ENCODE measurements at regions not wholly inside any gene's neighbourhood (a gene's known extent, or its start where the extent isn't known, plus 50 kb on each side); places are given as distances from the start of the nearest gene placed in this dataset.

DNA sequence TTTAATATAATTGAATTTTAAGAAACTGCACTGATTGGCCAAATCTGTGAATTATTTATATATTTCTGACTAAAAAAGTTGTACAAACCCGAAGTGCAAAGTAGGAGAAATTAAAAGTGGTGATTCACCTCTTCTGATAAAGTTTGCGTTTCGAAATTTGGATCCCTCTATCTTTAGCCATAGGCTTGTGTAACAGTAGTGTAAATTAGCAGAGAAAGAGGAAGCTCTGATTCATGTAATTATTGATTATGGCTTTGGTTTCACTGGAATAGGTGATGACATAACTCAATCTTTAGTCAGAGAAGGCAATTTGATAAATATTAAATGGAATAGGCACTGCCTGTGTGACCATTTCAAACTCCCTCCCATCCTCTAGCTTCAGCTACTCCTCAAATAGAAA lies 717.8 kb upstream of the PCDH7 start:
- no peaks in the 10 kb centered on the region for H3K4me1 ChIP-seq (ENCODE audit: control insufficient read depth, extremely low read depth, insufficient read depth, low read length)
- no peak overlapping the region for H3K9ac ChIP-seq (replicated peaks; ENCODE audit: extremely low read depth, insufficient read depth, low read length)
- ChIA-PET POLR2A (no interaction called here), CTCF (no interaction called here)
- FAIRE-seq (no peak), DNase-seq (ENCODE audit: low read depth, low spot score) (no peak)
- no peaks in the 10 kb centered on the region for H4K20me1 ChIP-seq (replicated peaks; ENCODE audit: control insufficient read depth, extremely low read depth, insufficient read depth, low read length)
- H3K36me3 ChIP-seq (ENCODE audit: control insufficient read depth in 2 of 2, extremely low read depth in 1 of 2, insufficient read depth in 2 of 2, low read length in 2 of 2) = no peaks in the 10 kb centered on the region
- TF ChIP-seq GATA2 (IDR thresholded peaks at IDR 0.05; ENCODE audit: insufficient read depth, insufficient read length, low read depth, low read length) = no peak
- H3K9me1 ChIP-seq (replicated peaks; ENCODE audit: control insufficient read depth, extremely low read depth, insufficient read depth, low read length) = no peaks in the 10 kb centered on the region
- no peaks in the 10 kb centered on the region for H3K27me3 ChIP-seq (ENCODE audit: control insufficient read depth in 2 of 2, insufficient read depth in 2 of 2, low read length in 2 of 2)
- BruUV-seq (replicated peaks) = no TSS peak
- H3K79me2 ChIP-seq (ENCODE audit: control insufficient read depth, insufficient read depth, low read length) = no peaks in the 10 kb centered on the region
- intact Hi-C loops (cut with micrococcal nuclease) = no loop called here
- no peak overlapping the region for H3K4me2 ChIP-seq (ENCODE audit: insufficient read depth, low read length)
- H2AFZ ChIP-seq (ENCODE audit: low read depth, low read length) = no peak overlapping the region
- dilution Hi-C loops (cut with MboI; ENCODE audit: extremely low pct_ligation_motif_present, low sequenced_read_pairs) = no loop called here
- no peak overlapping the region for H3K27ac ChIP-seq (ENCODE audit: insufficient read depth, low read depth, low read length)
- H3K9me3 ChIP-seq (replicated peaks; ENCODE audit: control insufficient read depth, insufficient read depth, low read length) = no peaks in the 10 kb centered on the region
- H3K4me3 ChIP-seq (replicated peaks in 1 of 3; ENCODE audit: insufficient read depth in 1 of 3, low read depth in 1 of 3, low read length in 3 of 3) = no peak overlapping the region

- Histone ChIP-seq H2AFZ (ENCODE audit: low read depth, low read length) (no peak overlapping the region), H3K27ac (ENCODE audit: insufficient read depth, low read depth, low read length) (no peak overlapping the region), H3K4me2 (ENCODE audit: insufficient read depth, low read length) (no peak overlapping the region), H3K4me1 (ENCODE audit: control insufficient read depth, extremely low read depth, insufficient read depth, low read length) (no peaks in the 10 kb centered on the region), H3K36me3 (ENCODE audit: control insufficient read depth in 2 of 2, extremely low read depth in 1 of 2, insufficient read depth in 2 of 2, low read length in 2 of 2) (no peaks in the 10 kb centered on the region), H4K20me1 (replicated peaks; ENCODE audit: control insufficient read depth, extremely low read depth, insufficient read depth, low read length) (no peaks in the 10 kb centered on the region), H3K79me2 (ENCODE audit: control insufficient read depth, insufficient read depth, low read length) (no peaks in the 10 kb centered on the region), H3K9ac (replicated peaks; ENCODE audit: extremely low read depth, insufficient read depth, low read length) (no peak overlapping the region), H3K9me3 (replicated peaks; ENCODE audit: control insufficient read depth, insufficient read depth, low read length) (no peaks in the 10 kb centered on the region), H3K4me3 (replicated peaks in 1 of 3; ENCODE audit: insufficient read depth in 1 of 3, low read depth in 1 of 3, low read length in 3 of 3) (no peak overlapping the region), H3K9me1 (replicated peaks; ENCODE audit: control insufficient read depth, extremely low read depth, insufficient read depth, low read length) (no peaks in the 10 kb centered on the region), H3K27me3 (ENCODE audit: control insufficient read depth in 2 of 2, insufficient read depth in 2 of 2, low read length in 2 of 2) (no peaks in the 10 kb centered on the region)
- DNase-seq (ENCODE audit: low read depth, low spot score) (no peak), FAIRE-seq (no peak)
- intact Hi-C loops (cut with micrococcal nuclease) (no loop called here), dilution Hi-C loops (cut with MboI; ENCODE audit: extremely low pct_ligation_motif_present, low sequenced_read_pairs) (no loop called here)
- BruUV-seq (replicated peaks) = no TSS peak
- ChIA-PET POLR2A (no interaction called here), CTCF (no interaction called here)
- TF ChIP-seq MYC (IDR thresholded peaks at IDR 0.05; ENCODE audit: low read depth, low read length) = no peak
- TF ChIP-seq JUN (IDR thresholded peaks at IDR 0.05; ENCODE audit: borderline replicate concordance, insufficient read depth, insufficient read length, low read depth) = no peak
- no peak for TF ChIP-seq POLR2A (IDR thresholded peaks at IDR 0.05; ENCODE audit: low read depth, low read length)
- TF ChIP-seq EZH2 (IDR thresholded peaks at IDR 0.05; ENCODE audit: borderline replicate concordance, low read depth, low read length, severe bottlenecking) = no peak
- TF ChIP-seq GATA2 (IDR thresholded peaks at IDR 0.05; ENCODE audit: insufficient read depth, insufficient read length, low read depth, low read length) = no peak
- TF ChIP-seq POLR2AphosphoS5 (IDR thresholded peaks at IDR 0.05; ENCODE audit: insufficient read depth, low read depth, low read length) = no peak
- TF ChIP-seq, protein P1, sequence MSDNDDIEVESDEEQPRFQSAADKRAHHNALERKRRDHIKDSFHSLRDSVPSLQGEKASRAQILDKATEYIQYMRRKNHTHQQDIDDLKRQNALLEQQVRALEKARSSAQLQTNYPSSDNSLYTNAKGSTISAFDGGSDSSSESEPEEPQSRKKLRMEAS (IDR thresholded peaks at IDR 0.05; ENCODE audit: insufficient read depth, insufficient read length) = no peak
- TF ChIP-seq, protein P2, sequence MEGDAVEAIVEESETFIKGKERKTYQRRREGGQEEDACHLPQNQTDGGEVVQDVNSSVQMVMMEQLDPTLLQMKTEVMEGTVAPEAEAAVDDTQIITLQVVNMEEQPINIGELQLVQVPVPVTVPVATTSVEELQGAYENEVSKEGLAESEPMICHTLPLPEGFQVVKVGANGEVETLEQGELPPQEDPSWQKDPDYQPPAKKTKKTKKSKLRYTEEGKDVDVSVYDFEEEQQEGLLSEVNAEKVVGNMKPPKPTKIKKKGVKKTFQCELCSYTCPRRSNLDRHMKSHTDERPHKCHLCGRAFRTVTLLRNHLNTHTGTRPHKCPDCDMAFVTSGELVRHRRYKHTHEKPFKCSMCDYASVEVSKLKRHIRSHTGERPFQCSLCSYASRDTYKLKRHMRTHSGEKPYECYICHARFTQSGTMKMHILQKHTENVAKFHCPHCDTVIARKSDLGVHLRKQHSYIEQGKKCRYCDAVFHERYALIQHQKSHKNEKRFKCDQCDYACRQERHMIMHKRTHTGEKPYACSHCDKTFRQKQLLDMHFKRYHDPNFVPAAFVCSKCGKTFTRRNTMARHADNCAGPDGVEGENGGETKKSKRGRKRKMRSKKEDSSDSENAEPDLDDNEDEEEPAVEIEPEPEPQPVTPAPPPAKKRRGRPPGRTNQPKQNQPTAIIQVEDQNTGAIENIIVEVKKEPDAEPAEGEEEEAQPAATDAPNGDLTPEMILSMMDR (IDR thresholded peaks at IDR 0.05; ENCODE audit: extremely low read depth in 1 of 2, insufficient read depth in 1 of 2, low read depth in 1 of 2, low read length in 2 of 2) = no peak
- no peak for TF ChIP-seq FOS (IDR thresholded peaks at IDR 0.05; ENCODE audit: borderline replicate concordance, insufficient read depth, low read length)
Measured at GRCh38 chr4:30005995-30006394, 714.2 kb upstream of the PCDH7 start.

Measured in endothelial cell of umbilical vein (primary cell).